ENCODE measurements at regions not wholly inside any gene's neighbourhood (a gene's known extent, or its start where the extent isn't known, plus 50 kb on each side); places are given as distances from the start of the nearest gene placed in this dataset.

GRCh38 chr9:78519786-78520185 is 222.9 kb downstream of the PSAT1 start:
- H3K4me2 ChIP-seq (ENCODE audit: low read length): no peak overlapping the region
- H3K9me3 ChIP-seq (ENCODE audit: control insufficient read depth, low read length): no peaks in the 10 kb centered on the region
- no peak overlapping the region for H3K27ac ChIP-seq
- no peaks in the 10 kb centered on the region for H3K4me1 ChIP-seq
- H2AFZ ChIP-seq: no peak overlapping the region
- H3K27me3 ChIP-seq (ENCODE audit: control insufficient read depth, insufficient read depth, low read length): no peaks in the 10 kb centered on the region
- no peak overlapping the region for H3K9ac ChIP-seq
- H3K4me3 ChIP-seq (ENCODE audit: low read depth, low read length): no peak overlapping the region
- TF ChIP-seq CTCF (IDR thresholded peaks at IDR 0.05): no peak
- no peaks in the 10 kb centered on the region for H3K79me2 ChIP-seq
- no peaks in the 10 kb centered on the region for H3K36me3 ChIP-seq (ENCODE audit: control insufficient read depth, insufficient read depth, low read length)

- no peak for TF ChIP-seq CTCF (IDR thresholded peaks at IDR 0.05)
- H3K27me3 ChIP-seq (ENCODE audit: control insufficient read depth, insufficient read depth, low read length): no peaks in the 10 kb centered on the region
- no peak overlapping the region for H3K9ac ChIP-seq
Measured at GRCh38 chr9:78521680-78522079, 224.8 kb downstream of the PSAT1 start.

GRCh38 chr9:78525986-78526560 is 229.1 kb downstream of the PSAT1 start:
- Histone ChIP-seq H3K4me2 (ENCODE audit: low read length) (no peak overlapping the region), H3K27me3 (ENCODE audit: control insufficient read depth, insufficient read depth, low read length) (no peaks in the 10 kb centered on the region), H3K4me3 (ENCODE audit: low read depth, low read length) (no peak overlapping the region), H3K36me3 (ENCODE audit: control insufficient read depth, insufficient read depth, low read length) (no peaks in the 10 kb centered on the region), H3K79me2 (no peaks in the 10 kb centered on the region), H2AFZ (no peak overlapping the region), H3K27ac (no peak overlapping the region), H3K9ac (no peak overlapping the region), H3K4me1 (no peaks in the 10 kb centered on the region), H3K9me3 (ENCODE audit: control insufficient read depth, low read length) (no peaks in the 10 kb centered on the region)
- TF ChIP-seq CTCF (IDR thresholded peaks at IDR 0.05): no peak

More at GRCh38 chr9:78521680-78522079, 224.8 kb downstream of the PSAT1 start:
- Histone ChIP-seq H3K4me2 (ENCODE audit: low read length) (no peak overlapping the region), H3K27ac (no peak overlapping the region), H2AFZ (no peak overlapping the region), H3K36me3 (ENCODE audit: control insufficient read depth, insufficient read depth, low read length) (no peaks in the 10 kb centered on the region), H3K4me3 (ENCODE audit: low read depth, low read length) (no peak overlapping the region), H3K9me3 (ENCODE audit: control insufficient read depth, low read length) (no peaks in the 10 kb centered on the region), H3K4me1 (no peaks in the 10 kb centered on the region), H3K79me2 (no peaks in the 10 kb centered on the region)

- Histone ChIP-seq H3K9me3 (ENCODE audit: control insufficient read depth, low read length) (no peaks in the 10 kb centered on the region), H3K4me2 (ENCODE audit: low read length) (no peak overlapping the region), H3K79me2 (no peaks in the 10 kb centered on the region), H3K4me3 (ENCODE audit: low read depth, low read length) (no peak overlapping the region), H3K27me3 (ENCODE audit: control insufficient read depth, insufficient read depth, low read length) (no peaks in the 10 kb centered on the region), H2AFZ (no peak overlapping the region), H3K27ac (no peak overlapping the region), H3K4me1 (no peaks in the 10 kb centered on the region), H3K36me3 (ENCODE audit: control insufficient read depth, insufficient read depth, low read length) (no peaks in the 10 kb centered on the region), H3K9ac (no peak overlapping the region)
- TF ChIP-seq CTCF (IDR thresholded peaks at IDR 0.05): no peak
Measured at GRCh38 chr9:78533500-78533899, 236.6 kb downstream of the PSAT1 start.

GRCh38 chr9:78539188-78539587 is 242.3 kb downstream of the PSAT1 start:
- Histone ChIP-seq H3K27ac (no peak overlapping the region), H3K4me1 (no peaks in the 10 kb centered on the region), H3K9me3 (ENCODE audit: control insufficient read depth, low read length) (no peaks in the 10 kb centered on the region), H3K9ac (no peak overlapping the region), H3K36me3 (ENCODE audit: control insufficient read depth, insufficient read depth, low read length) (no peaks in the 10 kb centered on the region), H2AFZ (no peak overlapping the region), H3K27me3 (ENCODE audit: control insufficient read depth, insufficient read depth, low read length) (no peaks in the 10 kb centered on the region), H3K4me2 (ENCODE audit: low read length) (no peak overlapping the region), H3K79me2 (no peaks in the 10 kb centered on the region), H3K4me3 (ENCODE audit: low read depth, low read length) (no peak overlapping the region)
- no peak for TF ChIP-seq CTCF (IDR thresholded peaks at IDR 0.05)
